HG03521 (cell line): ENCODE measurements at regions not wholly inside any gene's neighbourhood (a gene's known extent, or its start where the extent isn't known, plus 50 kb on each side); places are given as distances from the start of the nearest gene placed in this dataset.
"Not testable (repeated sequence)": the region's sequence is repeated elsewhere in the genome, so short reads cannot be mapped to it uniquely, and the experiment has no call there.

ENCODE experiments used
- ATAC-seq: cut with Tn5 transposase; IDR thresholded peaks from one replicate; pipeline ENCODE4 v1.9.1; 2021; ENCODE audit warnings: mild to moderate bottlenecking, moderate library complexity; ENCODE audit not compliant: unreplicated experiment

DNA sequence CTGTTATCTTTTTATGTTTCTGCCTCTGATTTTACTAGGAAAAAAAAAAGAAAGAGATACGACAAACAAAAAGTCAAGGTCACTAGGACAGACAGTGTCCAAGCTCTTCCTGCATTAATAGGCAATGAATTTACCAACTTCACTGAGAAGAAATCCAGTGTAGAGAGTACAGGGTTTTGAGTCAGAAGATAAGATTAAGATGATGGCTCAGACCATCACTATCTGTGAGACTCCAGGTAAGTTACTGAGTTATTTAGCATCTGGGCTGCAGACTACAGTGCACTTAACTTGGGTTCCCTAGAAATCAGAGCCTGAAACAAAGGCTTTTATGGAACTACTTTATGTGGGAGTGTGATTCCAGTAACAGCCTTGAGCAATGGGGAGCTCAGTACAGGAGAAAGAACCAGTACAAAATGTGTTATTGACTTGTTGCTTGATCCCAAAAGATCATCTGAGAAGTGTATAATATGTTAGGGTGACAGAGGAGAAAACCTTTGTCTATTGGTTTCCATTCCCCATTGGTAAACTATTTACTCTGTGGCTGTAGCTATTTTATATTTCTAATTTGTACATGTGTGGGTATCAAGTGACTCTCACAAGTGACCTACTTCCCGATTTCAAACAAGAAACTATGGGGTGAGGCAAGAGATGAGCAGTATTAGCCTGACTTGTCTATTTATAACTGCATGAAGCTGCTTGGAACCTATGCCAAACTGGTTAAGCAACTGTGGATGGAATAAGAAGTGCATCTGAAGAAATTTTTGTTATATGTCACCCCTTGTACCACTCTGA is 395.8 kb downstream of the RAB38 start:
- ATAC-seq: no peak

GRCh38 chr11:87778357-87778756 is 396.9 kb downstream of the RAB38 start:
- ATAC-seq: no peak

- ATAC-seq: no peak
Measured at GRCh38 chr11:87775036-87775435, 400.2 kb downstream of the RAB38 start.

DNA sequence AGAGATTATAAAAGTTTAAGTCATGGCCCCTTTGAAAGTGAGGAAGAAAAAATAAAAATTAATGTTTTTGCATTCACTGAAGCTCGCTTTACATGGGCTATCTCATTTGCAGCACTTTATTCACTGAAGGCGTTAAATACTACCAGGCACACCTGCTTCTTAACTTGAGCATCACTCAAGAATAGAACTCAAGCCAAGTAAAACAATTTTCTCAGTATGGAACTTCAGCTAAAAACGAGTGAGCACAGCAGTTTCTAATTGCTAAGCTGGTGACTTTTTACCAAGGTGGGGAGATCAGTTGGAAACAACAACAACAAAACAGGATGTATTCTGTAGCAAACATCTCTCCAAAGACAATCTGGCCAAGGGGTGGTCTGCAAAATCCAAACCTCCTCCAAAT is 405.6 kb downstream of the RAB38 start:
- no peak for ATAC-seq

- ATAC-seq: no peak
Measured at GRCh38 chr11:87767615-87768014, 407.6 kb downstream of the RAB38 start.

DNA sequence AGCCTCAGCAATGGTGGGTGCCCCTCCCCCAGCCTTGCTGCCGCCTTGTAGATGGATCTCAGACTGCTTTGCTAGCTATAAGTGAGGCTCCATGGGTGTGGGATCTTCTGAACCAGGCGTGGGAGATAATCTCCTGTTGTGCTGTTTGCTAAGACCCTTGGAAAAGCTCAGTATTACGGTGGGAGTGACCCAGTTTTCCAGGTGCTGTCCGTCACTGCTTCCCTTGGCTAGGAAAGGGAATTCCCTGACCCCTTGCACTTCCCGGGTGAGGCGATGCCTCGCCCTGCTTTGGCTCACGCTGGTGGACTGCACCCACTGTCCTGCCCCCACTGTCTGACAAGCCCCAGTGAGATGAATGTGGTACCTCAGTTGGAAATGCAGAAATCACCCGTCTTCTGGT is 411.2 kb downstream of the RAB38 start:
- ATAC-seq: not testable (repeated sequence)

- no peak for ATAC-seq
Measured at GRCh38 chr11:87754685-87755084, 420.6 kb downstream of the RAB38 start.

DNA sequence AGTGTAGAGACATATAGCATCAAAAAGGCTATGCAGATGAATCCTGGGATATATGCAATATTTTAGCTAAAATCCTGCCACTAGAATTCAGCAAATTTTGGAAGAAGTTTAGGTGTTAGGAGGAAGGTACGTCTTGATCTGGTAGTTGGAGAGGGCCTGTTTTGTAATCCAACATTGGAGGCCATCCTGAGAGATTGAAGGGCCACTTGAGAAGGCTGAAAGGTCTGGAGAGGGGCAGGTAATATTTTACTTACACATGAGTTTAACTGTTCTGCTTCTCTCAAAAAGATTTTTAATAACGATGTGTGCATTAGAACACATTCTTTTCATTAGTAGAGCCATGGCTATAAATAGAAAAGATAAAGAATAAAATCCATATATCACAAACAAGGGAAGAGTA is 422.1 kb downstream of the RAB38 start:
- no peak for ATAC-seq

GRCh38 chr11:87743007-87743406 is 432.2 kb downstream of the RAB38 start:
- ATAC-seq: no peak

DNA sequence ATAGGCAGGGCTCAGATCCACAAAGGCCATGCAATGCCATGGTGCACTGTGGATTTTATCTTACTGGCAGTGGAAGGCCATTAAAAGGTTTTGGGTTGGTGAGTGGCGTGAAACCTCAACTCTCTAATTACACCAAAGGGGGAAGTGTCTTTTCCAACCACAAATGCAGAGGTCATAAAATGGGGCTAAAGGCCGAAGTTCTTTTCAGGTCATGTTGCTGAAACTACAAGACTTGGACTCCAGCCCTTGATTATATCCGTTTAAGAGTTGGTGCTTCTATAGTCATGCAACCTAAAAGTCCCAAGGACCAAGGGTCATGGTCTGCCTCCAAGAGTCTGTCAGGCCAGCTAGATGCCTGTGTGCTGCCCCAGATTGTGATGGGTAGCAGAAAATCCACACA is 434.3 kb downstream of the RAB38 start:
- ATAC-seq: no peak

DNA sequence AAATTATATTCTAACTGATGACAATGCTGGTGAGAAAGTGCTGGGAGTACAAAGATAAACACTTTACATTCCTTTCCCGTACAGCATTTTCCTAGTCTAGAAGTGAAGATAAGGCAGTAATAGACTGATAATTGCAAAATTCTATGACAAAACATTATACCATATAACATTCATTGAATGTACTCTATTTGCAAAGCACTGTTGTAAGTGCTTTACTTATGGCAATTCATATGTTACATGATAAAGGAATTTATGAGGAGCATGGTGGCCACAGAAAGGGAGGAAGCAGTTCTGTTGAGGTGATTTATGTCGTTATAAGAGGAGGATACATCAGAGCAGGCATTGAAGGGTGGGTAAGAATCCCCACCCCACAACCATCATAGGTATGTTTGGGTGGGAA is 434.8 kb downstream of the RAB38 start:
- ATAC-seq: no peak

- ATAC-seq: no peak
Measured at GRCh38 chr11:87739766-87740165, 435.5 kb downstream of the RAB38 start.

- ATAC-seq: no peak
Measured at GRCh38 chr11:87739261-87739660, 436.0 kb downstream of the RAB38 start.

- no peak for ATAC-seq
Measured at GRCh38 chr11:87736928-87737327, 438.3 kb downstream of the RAB38 start.

- ATAC-seq: no peak
Measured at GRCh38 chr11:87726506-87726905, 448.7 kb downstream of the RAB38 start.

DNA sequence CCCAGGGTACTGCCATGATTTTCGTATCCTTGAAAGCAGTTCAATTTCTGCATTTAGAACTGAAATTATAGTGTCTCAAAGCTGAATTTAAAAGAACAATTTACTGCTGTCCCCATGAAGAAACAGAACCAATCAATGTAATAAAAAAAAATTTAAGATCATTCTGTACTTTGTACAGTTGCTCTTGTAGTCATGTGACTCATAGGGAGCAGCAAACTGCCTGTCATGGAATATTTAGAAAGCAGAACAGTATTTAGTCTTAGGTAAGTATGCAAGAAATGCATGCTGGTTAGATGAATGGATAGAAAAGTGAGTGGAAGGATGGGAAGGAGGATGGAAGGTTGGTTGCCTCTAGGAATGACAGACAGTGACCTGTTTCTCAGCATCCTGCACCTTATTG is 450.9 kb downstream of the RAB38 start:
- ATAC-seq: no peak

- ATAC-seq: peak; percentile 67
Measured at GRCh38 chr11:87722756-87723565, 452.3 kb downstream of the RAB38 start.

GRCh38 chr11:87719326-87720073 is 455.7 kb downstream of the RAB38 start:
- no peak for ATAC-seq

GRCh38 chr11:87712802-87713202 is 462.4 kb downstream of the RAB38 start:
- ATAC-seq: no peak

- ATAC-seq: no peak
Measured at GRCh38 chr11:87712391-87712790, 462.9 kb downstream of the RAB38 start.

- not testable (repeated sequence) for ATAC-seq
Measured at GRCh38 chr11:87703589-87703988, 471.7 kb downstream of the RAB38 start.
